Right ventricle myocardium superior (tissue), 1 donor: ENCODE measurements at regions not wholly inside any gene's neighbourhood (a gene's known extent, or its start where the extent isn't known, plus 50 kb on each side); places are given as distances from the start of the nearest gene placed in this dataset.
"Not testable (repeated sequence)": the region's sequence is repeated elsewhere in the genome, so short reads cannot be mapped to it uniquely, and the experiment has no call there.

ENCODE experiments used
- ATAC-seq: fragments of 200-7000 bp; cut with Tn5 transposase; one replicate; pipeline ENCODE4 v1.9.1; 2020; ENCODE audit warnings: mild to moderate bottlenecking; ENCODE audit not compliant: poor library complexity
- DNase-seq: peaks from one replicate; pipeline ENCODE4 v3.0.0-alpha.2; 2020
- intact Hi-C: fragments of 100-400 bp; cut with DNase I; formaldehyde crosslinking; loops from one replicate; pipeline ENCODE4 v1.11.2; 2022
- donor health status: DM: no; HTN: yes; CAD: no; lungs with severe emphysema.

- DNase-seq (no peak), ATAC-seq (no peak)
- intact Hi-C loops, result no loop called here
Measured at GRCh38 chr10:84685047-84685660, 356.8 kb downstream of the CCSER2 start.

- ATAC-seq (no peak), DNase-seq (no peak)
- intact Hi-C loops, result no loop called here
Measured at GRCh38 chr10:84693006-84693405, 364.6 kb downstream of the CCSER2 start.

- intact Hi-C loops, result no loop called here
- DNase-seq (no peak), ATAC-seq (no peak)
Measured at GRCh38 chr10:84695902-84696301, 367.5 kb downstream of the CCSER2 start.

GRCh38 chr10:84696610-84697009 lies 368.2 kb downstream of the CCSER2 start:
- intact Hi-C loops, result no loop called here
- ATAC-seq (no peak), DNase-seq (no peak)

- no peak for ATAC-seq
- intact Hi-C loops, result no loop called here
- DNase-seq, result no peak
Measured at GRCh38 chr10:84698989-84699388, 370.6 kb downstream of the CCSER2 start.

GRCh38 chr10:84700668-84701369 lies 372.4 kb downstream of the CCSER2 start:
- DNase-seq, result no peak
- ATAC-seq, result no peak
- intact Hi-C loops, result no loop called here

- ATAC-seq, result no peak
- DNase-seq, result no peak
- intact Hi-C loops, result no loop called here
Measured at GRCh38 chr10:84701370-84701720, 373.0 kb downstream of the CCSER2 start.

- intact Hi-C loops, result no loop called here
- ATAC-seq, result no peak
- DNase-seq, result no peak
Measured at GRCh38 chr10:84704101-84704500, 375.7 kb downstream of the CCSER2 start.

GRCh38 chr10:84706431-84706830 lies 378.0 kb downstream of the CCSER2 start:
- no peak for ATAC-seq
- intact Hi-C loops, result no loop called here
- DNase-seq, result no peak

- DNase-seq, result no peak
- intact Hi-C loops, result no loop called here
- no peak for ATAC-seq
Measured at GRCh38 chr10:84706875-84707274, 378.5 kb downstream of the CCSER2 start.

- DNase-seq, result no peak
- intact Hi-C loops, result no loop called here
- no peak for ATAC-seq
Measured at GRCh38 chr10:84715911-84716310, 387.5 kb downstream of the CCSER2 start.

GRCh38 chr10:84718877-84719616 lies 390.7 kb downstream of the CCSER2 start:
- ATAC-seq (no peak), DNase-seq (no peak)
- intact Hi-C loops, result no loop called here

GRCh38 chr10:84719687-84720086 lies 391.3 kb downstream of the CCSER2 start:
- intact Hi-C loops, result no loop called here
- ATAC-seq (no peak), DNase-seq (no peak)

- intact Hi-C loops, result no loop called here
- no peak for DNase-seq
Measured at GRCh38 chr10:84727398-84727797, 399.0 kb downstream of the CCSER2 start.

GRCh38 chr10:84739126-84739525 lies 410.7 kb downstream of the CCSER2 start:
- intact Hi-C loops, ATAC-seq, DNase-seq: not testable (repeated sequence)

More at GRCh38 chr10:84727398-84727797, 399.0 kb downstream of the CCSER2 start:
- no peak for ATAC-seq

- DNase-seq, result no peak
- intact Hi-C loops, result no loop called here
- ATAC-seq, result no peak
Measured at GRCh38 chr10:84739641-84740040, 411.3 kb downstream of the CCSER2 start.

GRCh38 chr10:84743483-84743882 lies 415.1 kb downstream of the CCSER2 start:
- intact Hi-C loops, result no loop called here
- DNase-seq (no peak), ATAC-seq (no peak)

- intact Hi-C loops, result no loop called here
- DNase-seq, result no peak
- ATAC-seq, result no peak
Measured at GRCh38 chr10:84755311-84755710, 426.9 kb downstream of the CCSER2 start.

GRCh38 chr10:84756653-84757052 lies 428.3 kb downstream of the CCSER2 start:
- DNase-seq, intact Hi-C loops, ATAC-seq: not testable (repeated sequence)
